ENCODE measurements at regions not wholly inside any gene's neighbourhood (a gene's known extent, or its start where the extent isn't known, plus 50 kb on each side); places are given as distances from the start of the nearest gene placed in this dataset.
"Not testable (repeated sequence)": the region's sequence is repeated elsewhere in the genome, so short reads cannot be mapped to it uniquely, and the experiment has no call there.

- DNase-seq (ENCODE audit: low spot score), result no peak
Observed at GRCh38 chr4:108458681-108459080, 161.7 kb upstream of the RPL34 start.

DNA sequence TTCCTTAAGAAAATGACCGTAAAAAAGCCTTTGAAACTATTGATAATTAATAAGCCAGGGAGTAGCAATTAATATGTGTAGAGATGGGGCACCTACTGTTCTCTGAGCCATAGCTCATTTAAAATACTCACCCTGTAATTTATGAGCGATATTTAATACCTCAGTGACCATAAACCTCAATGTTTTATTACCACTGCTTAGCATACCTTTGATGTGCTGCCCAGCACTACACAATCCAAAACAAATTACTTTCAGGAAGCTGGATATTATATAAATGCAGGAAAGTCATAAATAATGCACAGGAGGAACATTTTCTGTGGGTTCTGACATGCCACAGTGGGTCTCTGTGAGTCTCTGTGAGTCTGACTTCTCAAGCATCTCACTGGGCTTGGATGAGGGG, 166.1 kb upstream of the RPL34 start:
- DNase-seq (ENCODE audit: low spot score), result no peak

GRCh38 chr4:108453366-108453765, 167.0 kb upstream of the RPL34 start:
- no peak for DNase-seq (ENCODE audit: low spot score)

GRCh38 chr4:108450236-108450898, 170.0 kb upstream of the RPL34 start:
- DNase-seq (ENCODE audit: low spot score), result no peak

GRCh38 chr4:108449129-108449528, 171.2 kb upstream of the RPL34 start:
- no peak for DNase-seq (ENCODE audit: low spot score)

GRCh38 chr4:108446556-108446955, 173.8 kb upstream of the RPL34 start:
- DNase-seq (ENCODE audit: low spot score), result no peak

- no peak for DNase-seq (ENCODE audit: low spot score)
Observed at GRCh38 chr4:108445716-108446115, 174.7 kb upstream of the RPL34 start.

- DNase-seq (ENCODE audit: low spot score), result no peak
Observed at GRCh38 chr4:108443585-108443984, 176.8 kb upstream of the RPL34 start.

DNA sequence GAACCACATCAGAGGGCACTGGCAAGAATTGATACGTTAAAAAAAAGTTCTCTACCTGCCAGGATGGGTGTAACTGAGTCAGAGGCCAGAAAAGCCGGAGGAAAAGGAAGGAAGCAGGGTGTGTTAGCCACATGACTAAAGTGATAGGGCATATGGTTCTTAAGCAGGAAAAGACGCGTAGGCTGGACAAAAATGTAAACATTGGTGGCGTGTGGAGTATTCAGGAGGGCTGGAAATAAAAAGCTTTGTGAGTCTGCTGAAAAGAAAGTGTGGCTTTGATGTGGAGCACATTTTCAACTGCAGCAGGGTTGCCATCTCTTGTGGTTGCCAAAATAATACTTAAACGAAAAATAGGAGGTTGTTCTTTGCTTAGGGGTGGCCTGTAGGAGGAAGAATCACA, 186.5 kb upstream of the RPL34 start:
- DNase-seq (ENCODE audit: low spot score), result no peak

DNA sequence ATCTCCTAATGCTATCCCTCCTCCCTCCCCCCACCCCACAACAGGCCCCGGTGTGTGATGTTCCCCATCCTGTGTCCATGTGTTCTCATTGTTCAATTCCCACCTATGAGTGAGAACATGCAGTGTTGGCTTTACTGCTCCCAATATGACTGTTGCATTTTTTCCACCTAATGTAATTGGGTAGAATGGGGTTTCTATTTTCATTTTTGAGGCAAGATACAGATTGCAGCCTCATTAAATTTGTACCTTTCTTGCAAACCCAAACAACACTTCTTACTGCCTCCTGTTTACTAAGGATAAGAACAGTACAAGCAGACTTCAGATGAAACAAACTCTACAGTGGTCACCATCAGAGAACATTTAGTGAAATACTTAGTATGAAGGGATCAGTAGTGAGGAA, 187.0 kb upstream of the RPL34 start:
- not testable (repeated sequence) for DNase-seq (ENCODE audit: low spot score)

GRCh38 chr4:108432418-108432817, 188.0 kb upstream of the RPL34 start:
- DNase-seq (ENCODE audit: low spot score), result no peak

GRCh38 chr4:108431986-108432385, 188.4 kb upstream of the RPL34 start:
- DNase-seq (ENCODE audit: low spot score), result no peak

DNA sequence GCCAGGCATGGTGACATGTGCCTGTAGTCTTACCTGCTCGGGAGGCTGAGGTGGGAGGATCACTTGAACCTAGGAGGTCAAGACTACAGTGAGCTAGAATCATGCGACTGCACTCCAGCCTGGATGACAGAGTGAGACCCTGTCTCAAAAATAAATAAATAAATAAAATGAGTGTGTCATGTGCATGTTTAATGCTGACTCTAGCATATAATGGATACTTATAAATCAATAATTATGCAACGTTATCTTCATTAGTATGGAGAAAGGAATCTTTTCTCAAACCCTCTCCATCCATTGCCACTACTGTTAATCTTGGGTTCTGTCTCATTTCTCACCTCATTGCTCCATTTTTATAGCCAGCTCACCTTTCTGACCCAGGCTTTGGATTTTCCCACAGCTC, 189.5 kb upstream of the RPL34 start:
- no peak for DNase-seq (ENCODE audit: low spot score)

GRCh38 chr4:108429662-108430061, 190.7 kb upstream of the RPL34 start:
- DNase-seq (ENCODE audit: low spot score), result no peak

DNA sequence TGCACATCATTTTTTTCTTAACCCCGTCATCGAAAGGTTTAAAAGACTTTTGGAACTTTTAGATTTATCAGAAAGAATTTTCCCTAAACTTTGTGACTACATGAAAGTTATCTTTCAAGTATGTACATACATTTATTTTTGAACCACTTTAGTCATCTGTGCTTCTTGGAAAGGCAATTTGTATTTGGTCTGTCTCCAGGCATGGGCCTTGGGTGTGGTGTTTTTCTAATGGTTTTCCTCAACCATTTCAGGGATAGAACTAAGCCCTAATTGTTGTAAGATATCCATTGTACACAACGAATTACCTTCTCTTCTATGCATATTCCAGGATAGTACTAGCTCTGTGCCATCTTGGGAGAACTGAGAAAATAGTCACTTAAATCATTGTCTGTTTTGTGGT, 191.5 kb upstream of the RPL34 start:
- DNase-seq (ENCODE audit: low spot score), result no peak

- DNase-seq (ENCODE audit: low spot score), result no peak
Observed at GRCh38 chr4:108427946-108428485, 192.4 kb upstream of the RPL34 start.

GRCh38 chr4:108426493-108426892, 193.9 kb upstream of the RPL34 start:
- no peak for DNase-seq (ENCODE audit: low spot score)

GRCh38 chr4:108425988-108426387, 194.4 kb upstream of the RPL34 start:
- DNase-seq (ENCODE audit: low spot score), result no peak

DNA sequence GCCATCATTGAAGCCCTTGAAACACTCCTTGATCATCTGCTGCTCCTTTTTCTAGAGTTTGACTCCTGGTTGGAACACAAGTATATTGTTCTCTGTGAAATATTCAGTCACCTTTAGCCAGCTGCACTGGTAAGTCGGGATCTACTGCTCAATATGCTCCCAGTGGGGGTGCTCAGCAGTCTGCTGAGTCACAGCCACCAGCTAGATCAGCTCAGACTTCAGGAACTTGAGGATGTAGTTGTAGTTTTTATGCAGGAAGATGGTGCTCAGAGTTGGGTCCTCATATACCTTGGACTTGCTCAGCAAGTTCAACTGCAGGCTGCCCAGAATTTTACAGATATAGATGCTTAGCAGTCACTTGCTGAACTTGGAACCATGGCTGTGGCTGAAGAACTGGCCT, 202.5 kb upstream of the RPL34 start:
- DNase-seq (ENCODE audit: low spot score), result no peak

GRCh38 chr4:108416831-108417230, 203.5 kb upstream of the RPL34 start:
- no peak for DNase-seq (ENCODE audit: low spot score)

GRCh38 chr4:108415389-108415788, 205.0 kb upstream of the RPL34 start:
- no peak for DNase-seq (ENCODE audit: low spot score)

DNA sequence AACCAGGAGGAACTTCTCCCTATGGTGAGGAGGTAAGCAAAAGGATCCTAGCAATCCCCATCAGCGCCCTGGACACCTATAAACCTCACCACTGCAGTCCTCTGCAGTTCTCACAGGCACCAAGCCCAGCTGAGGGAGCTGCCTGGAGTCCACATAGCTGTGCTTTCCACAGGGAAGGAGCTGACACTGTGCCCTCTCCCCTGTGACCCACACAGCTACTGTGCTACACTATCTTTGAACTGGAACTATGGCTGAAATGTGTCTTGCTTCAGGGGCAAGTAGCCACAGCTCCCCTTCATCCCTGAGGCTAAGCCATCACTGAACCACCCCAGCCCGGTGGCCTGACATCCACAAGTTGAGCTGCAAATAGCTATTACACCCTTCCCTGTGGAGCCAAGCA, 208.5 kb upstream of the RPL34 start:
- DNase-seq (ENCODE audit: low spot score), result no peak

DNA sequence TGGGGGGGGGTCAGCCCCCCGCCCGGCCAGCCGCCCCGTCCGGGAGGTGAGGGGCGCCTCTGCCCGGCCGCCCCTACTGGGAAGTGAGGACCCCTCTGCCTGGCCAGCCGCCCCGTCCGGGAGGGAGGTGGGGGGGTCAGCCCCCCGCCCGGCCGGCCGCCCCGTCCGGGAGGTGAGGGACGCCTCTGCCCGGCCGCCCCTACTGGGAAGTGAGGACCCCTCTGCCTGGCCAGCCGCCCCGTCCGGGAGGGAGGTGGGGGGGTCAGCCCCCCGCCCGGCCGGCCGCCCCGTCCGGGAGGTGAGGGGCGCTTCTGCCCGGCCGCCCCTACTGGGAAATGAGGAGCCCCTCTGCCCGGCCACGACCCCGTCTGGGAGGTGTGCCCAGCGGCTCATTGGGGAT, 210.7 kb upstream of the RPL34 start:
- DNase-seq (ENCODE audit: low spot score), result not testable (repeated sequence)

DNA sequence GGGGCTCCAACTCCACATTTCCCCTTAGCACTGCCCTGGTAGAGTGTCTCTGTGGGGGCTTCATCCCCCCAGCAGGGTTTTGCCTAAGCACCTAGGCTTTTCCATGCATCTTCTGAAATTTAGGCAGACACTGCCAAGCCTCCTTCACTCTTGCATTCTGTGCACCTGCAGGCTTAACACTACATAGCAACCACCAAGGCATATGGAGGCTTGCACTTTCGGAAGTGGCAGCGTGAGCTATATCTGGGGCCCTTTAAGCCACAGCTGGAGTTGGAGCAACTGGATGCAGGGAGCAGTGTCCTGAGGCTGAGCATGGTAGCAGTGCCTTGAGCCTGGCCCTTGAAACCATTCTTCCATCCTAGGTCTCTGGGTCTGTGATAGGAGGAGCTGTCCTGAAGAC, 214.8 kb upstream of the RPL34 start:
- no peak for DNase-seq (ENCODE audit: low spot score)

Data from NAMALWA (cell line).